ENCODE measurements at regions not wholly inside any gene's neighbourhood (a gene's known extent, or its start where the extent isn't known, plus 50 kb on each side); places are given as distances from the start of the nearest gene placed in this dataset.

DNA sequence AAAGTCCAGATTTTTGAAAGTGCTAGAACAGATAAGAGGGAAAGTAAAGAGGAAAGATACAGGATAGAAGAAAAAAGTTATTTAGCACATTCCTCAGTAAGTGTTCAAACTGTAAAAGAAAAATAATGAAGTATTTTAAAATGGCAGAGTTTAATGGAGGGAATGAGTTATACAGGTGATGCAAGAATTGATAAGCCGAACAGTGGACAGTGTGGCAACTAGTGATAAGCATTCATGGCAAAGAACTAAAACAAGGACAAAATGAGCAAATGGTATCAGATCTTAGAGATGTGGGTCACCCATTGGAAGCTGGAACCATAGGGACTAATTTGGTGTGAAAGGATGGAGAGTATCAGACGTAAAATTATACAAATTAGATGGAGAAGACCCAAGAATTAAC, 622.9 kb upstream of the SGO1 start:
- Mint-ChIP-seq H3K27ac (no peak overlapping the region), H3K4me1 (no peaks in the 10 kb centered on the region), H3K4me3 (no peak overlapping the region), H3K9me3 (no peaks in the 10 kb centered on the region), H3K36me3 (no peaks in the 10 kb centered on the region), H3K27me3 (ENCODE audit: insufficient read depth, low read depth) (no peaks in the 10 kb centered on the region)
- no peaks in the 10 kb centered on the region for H3K9me3 ChIP-seq (ENCODE audit: low read depth)
- no peaks in the 10 kb centered on the region for H3K36me3 ChIP-seq
- no peak overlapping the region for H3K9ac ChIP-seq
- no peaks in the 10 kb centered on the region for H3F3A ChIP-seq (ENCODE audit: low read depth)
- no peak overlapping the region for H2AFZ ChIP-seq (replicated peaks)
- no peak for DNase-seq (ENCODE audit: low spot score)
- no peaks in the 10 kb centered on the region for H3K79me2 ChIP-seq (ENCODE audit: low read depth)
- TF ChIP-seq EZH2phosphoT487 (IDR thresholded peaks at IDR 0.05) = no peak
- TF ChIP-seq, protein P1, sequence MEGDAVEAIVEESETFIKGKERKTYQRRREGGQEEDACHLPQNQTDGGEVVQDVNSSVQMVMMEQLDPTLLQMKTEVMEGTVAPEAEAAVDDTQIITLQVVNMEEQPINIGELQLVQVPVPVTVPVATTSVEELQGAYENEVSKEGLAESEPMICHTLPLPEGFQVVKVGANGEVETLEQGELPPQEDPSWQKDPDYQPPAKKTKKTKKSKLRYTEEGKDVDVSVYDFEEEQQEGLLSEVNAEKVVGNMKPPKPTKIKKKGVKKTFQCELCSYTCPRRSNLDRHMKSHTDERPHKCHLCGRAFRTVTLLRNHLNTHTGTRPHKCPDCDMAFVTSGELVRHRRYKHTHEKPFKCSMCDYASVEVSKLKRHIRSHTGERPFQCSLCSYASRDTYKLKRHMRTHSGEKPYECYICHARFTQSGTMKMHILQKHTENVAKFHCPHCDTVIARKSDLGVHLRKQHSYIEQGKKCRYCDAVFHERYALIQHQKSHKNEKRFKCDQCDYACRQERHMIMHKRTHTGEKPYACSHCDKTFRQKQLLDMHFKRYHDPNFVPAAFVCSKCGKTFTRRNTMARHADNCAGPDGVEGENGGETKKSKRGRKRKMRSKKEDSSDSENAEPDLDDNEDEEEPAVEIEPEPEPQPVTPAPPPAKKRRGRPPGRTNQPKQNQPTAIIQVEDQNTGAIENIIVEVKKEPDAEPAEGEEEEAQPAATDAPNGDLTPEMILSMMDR (IDR thresholded peaks at IDR 0.05) = no peak
- TF ChIP-seq EZH2 (IDR thresholded peaks at IDR 0.05) = no peak
- H3K4me1 ChIP-seq = no peaks in the 10 kb centered on the region
- no peak overlapping the region for H3K4me3 ChIP-seq
- no peak overlapping the region for H3K4me2 ChIP-seq
- no peak overlapping the region for H3K27ac ChIP-seq
- H4K20me1 ChIP-seq (ENCODE audit: low read depth) = no peaks in the 10 kb centered on the region
- H3K27me3 ChIP-seq = no peaks in the 10 kb centered on the region

DNA sequence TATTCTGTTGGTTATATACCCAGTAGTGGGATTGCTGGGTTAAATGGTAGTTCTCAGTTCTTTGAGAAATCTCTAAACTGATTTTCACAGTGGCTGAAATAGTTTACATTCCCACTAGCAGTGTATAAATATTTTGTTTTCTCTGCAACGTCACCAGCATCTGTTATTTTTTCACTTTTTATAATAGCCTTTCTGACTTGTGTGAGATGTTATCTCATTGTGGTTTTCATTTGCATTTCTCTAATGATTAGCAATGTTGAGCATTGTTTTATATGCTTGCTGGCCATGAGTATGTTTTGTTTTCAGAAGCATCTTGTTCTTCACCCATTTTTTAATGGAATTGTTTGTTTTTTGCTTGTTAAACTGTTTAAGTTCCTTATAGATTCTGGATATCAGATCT, 612.7 kb upstream of the SGO1 start:
- no peaks in the 10 kb centered on the region for H3K27me3 ChIP-seq
- H3F3A ChIP-seq (ENCODE audit: low read depth) = no peaks in the 10 kb centered on the region
- peaks cover 3% of the 10 kb centered on the region for H3K9me3 Mint-ChIP-seq
- H3K27me3 Mint-ChIP-seq (ENCODE audit: insufficient read depth, low read depth) = no peaks in the 10 kb centered on the region
- no peak overlapping the region for H3K9ac ChIP-seq
- H3K36me3 Mint-ChIP-seq = no peaks in the 10 kb centered on the region
- no peaks in the 10 kb centered on the region for H3K79me2 ChIP-seq (ENCODE audit: low read depth)
- no peak overlapping the region for H3K27ac Mint-ChIP-seq
- TF ChIP-seq EZH2 (IDR thresholded peaks at IDR 0.05) = no peak
- TF ChIP-seq, protein P1 (IDR thresholded peaks at IDR 0.05) = no peak
- H4K20me1 ChIP-seq (ENCODE audit: low read depth) = no peaks in the 10 kb centered on the region
- no peaks in the 10 kb centered on the region for H3K4me1 ChIP-seq
- no peaks in the 10 kb centered on the region for H3K36me3 ChIP-seq
- H3K4me3 Mint-ChIP-seq = no peak overlapping the region
- no peak overlapping the region for H3K4me3 ChIP-seq
- no peak overlapping the region for H3K27ac ChIP-seq
- no peaks in the 10 kb centered on the region for H3K4me1 Mint-ChIP-seq
- no peak for DNase-seq (ENCODE audit: low spot score)
- H3K4me2 ChIP-seq = no peak overlapping the region
- no peak overlapping the region for H2AFZ ChIP-seq (replicated peaks)
- H3K9me3 ChIP-seq (ENCODE audit: low read depth) = no peaks in the 10 kb centered on the region

DNA sequence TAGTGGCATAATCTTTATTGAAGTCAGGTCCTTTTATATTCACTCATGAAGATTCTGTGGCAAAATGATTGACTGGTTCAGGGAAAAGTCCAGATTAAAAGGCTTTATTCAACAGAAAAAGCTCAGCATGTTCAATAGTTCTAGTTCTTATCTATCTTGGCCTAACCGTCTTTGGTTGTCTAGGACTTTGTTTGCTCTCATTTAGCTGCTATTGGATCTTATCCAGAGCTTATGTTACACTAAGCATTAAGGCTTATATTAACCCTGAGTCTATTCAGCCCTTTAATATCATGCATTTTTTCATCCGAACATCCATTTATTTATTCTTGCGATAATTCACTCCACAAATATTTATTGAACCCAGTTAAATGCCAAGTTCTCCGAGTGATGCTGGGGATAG, 601.0 kb upstream of the SGO1 start:
- no peak overlapping the region for H3K9ac ChIP-seq
- Mint-ChIP-seq H3K27me3 (ENCODE audit: insufficient read depth, low read depth) (no peaks in the 10 kb centered on the region), H3K9me3 (peaks cover 2% of the 10 kb centered on the region), H3K4me3 (no peak overlapping the region), H3K4me1 (no peaks in the 10 kb centered on the region), H3K36me3 (no peaks in the 10 kb centered on the region), H3K27ac (no peak overlapping the region)
- H3K79me2 ChIP-seq (ENCODE audit: low read depth) = no peaks in the 10 kb centered on the region
- TF ChIP-seq, protein P1 (IDR thresholded peaks at IDR 0.05) = no peak
- TF ChIP-seq EZH2 (IDR thresholded peaks at IDR 0.05) = no peak
- TF ChIP-seq EZH2phosphoT487 (IDR thresholded peaks at IDR 0.05) = no peak
- no peak for DNase-seq (ENCODE audit: low spot score)
- no peaks in the 10 kb centered on the region for H3K27me3 ChIP-seq
- no peaks in the 10 kb centered on the region for H4K20me1 ChIP-seq (ENCODE audit: low read depth)
- H3K4me3 ChIP-seq = no peak overlapping the region
- no peaks in the 10 kb centered on the region for H3F3A ChIP-seq (ENCODE audit: low read depth)
- H3K27ac ChIP-seq = no peak overlapping the region
- H3K4me1 ChIP-seq = no peaks in the 10 kb centered on the region
- H3K4me2 ChIP-seq = no peak overlapping the region
- no peaks in the 10 kb centered on the region for H3K9me3 ChIP-seq (ENCODE audit: low read depth)
- H2AFZ ChIP-seq (replicated peaks) = no peak overlapping the region
- no peaks in the 10 kb centered on the region for H3K36me3 ChIP-seq

DNA sequence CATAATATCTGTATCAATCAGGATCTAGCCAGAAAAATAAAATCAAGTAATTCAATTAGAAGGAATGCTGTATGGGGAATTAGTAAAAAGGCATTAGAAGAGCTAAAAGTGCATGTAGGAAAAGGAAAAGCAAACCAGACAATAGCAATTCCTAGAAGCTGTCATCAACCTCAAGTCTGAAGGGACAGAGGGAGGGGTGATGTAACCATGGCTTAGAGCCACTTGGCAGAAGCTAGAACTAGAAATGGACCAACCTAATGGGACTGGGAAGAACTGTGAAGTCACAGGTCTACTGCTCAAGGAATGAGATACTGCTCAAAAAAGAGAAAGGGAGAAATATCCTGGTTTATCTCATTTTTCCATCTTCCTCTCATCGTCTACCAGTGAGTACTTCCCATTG, 590.7 kb upstream of the SGO1 start:
- TF ChIP-seq EZH2phosphoT487 (IDR thresholded peaks at IDR 0.05) = no peak
- no peak for TF ChIP-seq EZH2 (IDR thresholded peaks at IDR 0.05)
- TF ChIP-seq, protein P1 (IDR thresholded peaks at IDR 0.05) = no peak
- Histone ChIP-seq H3F3A (ENCODE audit: low read depth) (no peaks in the 10 kb centered on the region), H3K9ac (no peak overlapping the region), H3K4me3 (no peak overlapping the region), H2AFZ (replicated peaks) (no peak overlapping the region), H3K9me3 (ENCODE audit: low read depth) (no peaks in the 10 kb centered on the region), H3K4me1 (no peaks in the 10 kb centered on the region), H4K20me1 (ENCODE audit: low read depth) (no peaks in the 10 kb centered on the region), H3K27ac (no peak overlapping the region), H3K27me3 (no peaks in the 10 kb centered on the region), H3K4me2 (no peak overlapping the region), H3K79me2 (ENCODE audit: low read depth) (no peaks in the 10 kb centered on the region), H3K36me3 (no peaks in the 10 kb centered on the region)
- no peaks in the 10 kb centered on the region for H3K4me1 Mint-ChIP-seq
- H3K36me3 Mint-ChIP-seq = no peaks in the 10 kb centered on the region
- H3K9me3 Mint-ChIP-seq = no peaks in the 10 kb centered on the region
- no peak overlapping the region for H3K27ac Mint-ChIP-seq
- no peak for DNase-seq (ENCODE audit: low spot score)
- H3K4me3 Mint-ChIP-seq = no peak overlapping the region
- peaks cover 6% of the 10 kb centered on the region for H3K27me3 Mint-ChIP-seq (ENCODE audit: insufficient read depth, low read depth)
